ENCODE measurements at regions not wholly inside any gene's neighbourhood (a gene's known extent, or its start where the extent isn't known, plus 50 kb on each side); places are given as distances from the start of the nearest gene placed in this dataset.
"Not testable (repeated sequence)": the region's sequence is repeated elsewhere in the genome, so short reads cannot be mapped to it uniquely, and the experiment has no call there.

GRCh38 chr9:115849679-115850412 is 303.7 kb upstream of the PAPPA start:
- DNase-seq (ENCODE audit: low spot score) (no peak), FAIRE-seq (no peak)

GRCh38 chr9:115850548-115851304 is 302.9 kb upstream of the PAPPA start:
- FAIRE-seq, result no peak
- no peak for DNase-seq (ENCODE audit: low spot score)

- no peak for FAIRE-seq
- DNase-seq (ENCODE audit: low spot score), result no peak
These were observed 298.0 kb upstream of the PAPPA start for GRCh38 chr9:115855458-115856133.

- not testable (repeated sequence) for DNase-seq (ENCODE audit: low spot score); FAIRE-seq
These were observed 295.2 kb upstream of the PAPPA start for GRCh38 chr9:115858421-115858820.

- DNase-seq (ENCODE audit: low spot score), result no peak
- no peak for FAIRE-seq
These were observed 291.6 kb upstream of the PAPPA start for GRCh38 chr9:115862021-115862420.

GRCh38 chr9:115864581-115864980 is 289.0 kb upstream of the PAPPA start:
- no peak for DNase-seq (ENCODE audit: low spot score)
- FAIRE-seq, result no peak

- FAIRE-seq (no peak), DNase-seq (ENCODE audit: low spot score) (no peak)
These were observed 286.3 kb upstream of the PAPPA start for GRCh38 chr9:115867326-115867725.

- DNase-seq (ENCODE audit: low spot score), result no peak
- FAIRE-seq, result no peak
These were observed 275.6 kb upstream of the PAPPA start for GRCh38 chr9:115877852-115878438.

GRCh38 chr9:115879451-115879850 is 274.1 kb upstream of the PAPPA start:
- DNase-seq (ENCODE audit: low spot score) (no peak), FAIRE-seq (no peak)

- FAIRE-seq, result no peak
These were observed 273.2 kb upstream of the PAPPA start for GRCh38 chr9:115880221-115880885.

GRCh38 chr9:115882911-115883310 is 270.7 kb upstream of the PAPPA start:
- DNase-seq (ENCODE audit: low spot score) (no peak), FAIRE-seq (no peak)

More at GRCh38 chr9:115880221-115880885, 273.2 kb upstream of the PAPPA start:
- DNase-seq (ENCODE audit: low spot score), result no peak

GRCh38 chr9:115883467-115884329 is 269.9 kb upstream of the PAPPA start:
- FAIRE-seq, result no peak
- DNase-seq (ENCODE audit: low spot score), result peak; percentile 59

- no peak for FAIRE-seq
These were observed 268.7 kb upstream of the PAPPA start for GRCh38 chr9:115884846-115885245.

GRCh38 chr9:115888131-115888530 is 265.5 kb upstream of the PAPPA start:
- DNase-seq (ENCODE audit: low spot score) (no peak), FAIRE-seq (no peak)

More at GRCh38 chr9:115884846-115885245, 268.7 kb upstream of the PAPPA start:
- DNase-seq (ENCODE audit: low spot score), result no peak

GRCh38 chr9:115891929-115892328 is 261.7 kb upstream of the PAPPA start:
- FAIRE-seq, result no peak
- DNase-seq (ENCODE audit: low spot score), result no peak

- DNase-seq (ENCODE audit: low spot score); FAIRE-seq: not testable (repeated sequence)
These were observed 255.1 kb upstream of the PAPPA start for GRCh38 chr9:115898478-115898877.

- no peak for FAIRE-seq
- no peak for DNase-seq (ENCODE audit: low spot score)
These were observed 252.9 kb upstream of the PAPPA start for GRCh38 chr9:115900698-115901097.

GRCh38 chr9:115910959-115911358 is 242.6 kb upstream of the PAPPA start:
- no peak for FAIRE-seq
- no peak for DNase-seq (ENCODE audit: low spot score)

- FAIRE-seq, result no peak
- DNase-seq (ENCODE audit: low spot score), result no peak
These were observed 241.5 kb upstream of the PAPPA start for GRCh38 chr9:115912086-115912485.

GRCh38 chr9:115913696-115914095 is 239.9 kb upstream of the PAPPA start:
- FAIRE-seq (no peak), DNase-seq (ENCODE audit: low spot score) (no peak)

Measured in urothelium cell line (cell line).